ENCODE measurements at regions not wholly inside any gene's neighbourhood (a gene's known extent, or its start where the extent isn't known, plus 50 kb on each side); places are given as distances from the start of the nearest gene placed in this dataset.

GRCh38 chr2:16327326-16327725 is 338.3 kb downstream of the CYRIA start:
- DNase-seq = no peak

- DNase-seq = no peak
These were observed 338.8 kb downstream of the CYRIA start for GRCh38 chr2:16326711-16327300.

DNA sequence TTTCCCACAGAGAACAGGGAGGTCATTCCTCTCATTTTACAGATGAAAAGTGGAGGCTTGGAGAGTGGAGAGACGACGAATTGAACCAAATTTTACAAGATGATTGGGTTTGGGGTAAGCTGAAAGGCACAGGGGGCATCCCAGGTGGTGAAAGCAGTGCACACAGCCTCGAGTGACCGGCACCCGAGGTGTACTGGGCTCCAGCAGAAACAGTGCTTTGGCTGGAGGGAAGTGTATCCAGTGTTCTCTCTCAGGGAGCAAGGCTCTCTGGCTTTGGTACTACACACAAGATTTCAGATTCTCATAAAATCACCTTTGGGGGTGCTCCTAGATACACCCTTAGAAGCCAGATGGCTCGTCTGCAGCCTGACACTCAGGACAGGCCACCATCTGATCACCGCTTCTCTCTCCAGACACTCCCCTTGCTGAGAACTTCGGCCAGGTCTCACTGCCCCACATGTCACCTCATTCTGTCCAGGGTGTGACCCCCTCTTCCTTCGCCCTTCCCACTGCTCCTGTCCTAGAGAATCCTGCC is 339.6 kb downstream of the CYRIA start:
- no peak for DNase-seq

- DNase-seq = no peak
These were observed 340.3 kb downstream of the CYRIA start for GRCh38 chr2:16325016-16325975.

DNA sequence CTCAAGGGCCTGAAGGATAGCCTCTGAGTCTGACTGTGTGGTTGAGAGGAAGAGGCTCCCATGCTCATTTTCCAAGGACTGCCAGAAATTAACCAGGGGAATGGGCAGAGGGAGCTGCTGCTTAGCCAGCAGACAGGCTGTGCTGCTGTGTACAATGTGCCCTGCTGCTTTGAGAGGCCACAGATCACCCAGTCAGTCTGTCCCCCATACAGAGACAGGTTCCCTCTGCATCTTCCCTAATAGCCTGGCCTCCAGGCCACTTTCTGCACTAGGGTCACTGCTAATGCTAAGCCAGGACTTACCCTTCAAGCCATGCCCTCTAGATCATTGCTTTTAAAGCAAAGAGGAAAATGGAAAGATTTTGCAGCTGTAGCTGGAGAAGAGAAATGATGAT is 341.1 kb downstream of the CYRIA start:
- no peak for DNase-seq

DNA sequence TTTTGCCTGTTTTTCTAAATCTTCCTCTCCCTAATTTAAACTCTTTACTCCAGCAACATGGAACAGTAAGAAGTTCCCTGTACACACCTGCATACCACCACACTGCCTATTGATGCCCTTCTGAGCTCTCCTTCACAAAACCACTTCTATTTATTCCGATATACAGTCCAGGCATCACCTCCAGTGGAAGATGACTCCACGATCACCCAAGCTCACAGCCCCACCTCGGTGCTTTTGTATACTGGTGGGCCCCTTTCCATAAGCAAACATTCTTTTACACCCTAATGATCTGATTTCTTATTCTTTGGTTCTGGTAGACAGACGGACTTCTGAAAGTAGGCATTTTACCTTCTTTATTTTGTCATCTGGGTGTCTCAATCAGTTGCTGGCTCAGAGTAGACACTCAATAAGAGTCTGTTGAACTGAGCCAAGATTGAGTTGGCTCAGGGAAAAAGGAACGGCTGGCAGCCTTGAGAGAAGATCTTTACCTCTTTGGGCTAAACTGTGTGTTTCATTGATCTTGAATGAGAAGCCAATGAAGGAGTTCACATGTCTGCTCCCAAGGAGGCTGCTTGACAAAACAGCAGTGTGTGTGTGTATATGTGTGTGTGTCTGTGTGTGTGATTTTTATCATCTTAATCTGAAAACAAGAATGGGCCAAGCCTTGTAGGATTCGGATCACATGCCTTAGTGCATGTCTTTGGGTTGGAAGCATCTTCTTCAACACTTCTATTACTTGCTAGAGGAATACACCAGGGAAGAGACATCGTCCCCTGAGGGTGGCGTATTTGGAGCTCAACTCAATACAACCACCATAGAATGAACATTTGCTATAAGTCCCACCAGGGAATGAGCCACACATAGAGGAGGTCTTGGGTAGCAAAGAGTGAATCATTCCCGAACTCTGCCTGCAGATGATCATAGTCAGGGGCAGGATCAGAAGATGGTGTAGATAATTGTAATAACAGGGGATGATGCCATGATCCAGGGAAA is 341.8 kb downstream of the CYRIA start:
- no peak for DNase-seq

DNA sequence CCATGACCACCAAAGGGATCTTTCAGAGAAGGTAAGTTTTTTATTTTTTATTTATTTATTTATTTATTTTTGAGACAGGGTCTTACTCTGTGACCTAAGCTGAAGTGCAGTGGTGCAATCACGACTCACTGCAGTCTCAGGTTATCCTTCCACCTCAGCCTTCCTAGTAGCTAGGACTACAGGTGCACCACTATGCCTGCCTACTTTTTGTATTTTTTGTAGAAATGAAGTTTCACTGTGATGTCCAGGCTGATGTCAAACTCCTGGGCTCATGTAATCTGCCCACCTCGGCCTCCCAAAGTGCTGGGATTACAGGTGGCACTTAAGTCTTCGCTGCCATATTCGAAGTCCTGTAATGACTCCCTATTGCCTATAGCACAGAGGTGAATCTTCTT is 342.5 kb downstream of the CYRIA start:
- no peak for DNase-seq

GRCh38 chr2:16322308-16323125 is 343.1 kb downstream of the CYRIA start:
- DNase-seq = no peak

- DNase-seq = no peak
These were observed 343.8 kb downstream of the CYRIA start for GRCh38 chr2:16321872-16322271.

- DNase-seq = no peak
These were observed 344.4 kb downstream of the CYRIA start for GRCh38 chr2:16321256-16321655.

GRCh38 chr2:16320716-16321115 is 344.9 kb downstream of the CYRIA start:
- DNase-seq = no peak

GRCh38 chr2:16319551-16320121 is 346.0 kb downstream of the CYRIA start:
- no peak for DNase-seq

- DNase-seq = no peak
These were observed 347.0 kb downstream of the CYRIA start for GRCh38 chr2:16318474-16319195.

GRCh38 chr2:16318051-16318450 is 347.6 kb downstream of the CYRIA start:
- no peak for DNase-seq

DNA sequence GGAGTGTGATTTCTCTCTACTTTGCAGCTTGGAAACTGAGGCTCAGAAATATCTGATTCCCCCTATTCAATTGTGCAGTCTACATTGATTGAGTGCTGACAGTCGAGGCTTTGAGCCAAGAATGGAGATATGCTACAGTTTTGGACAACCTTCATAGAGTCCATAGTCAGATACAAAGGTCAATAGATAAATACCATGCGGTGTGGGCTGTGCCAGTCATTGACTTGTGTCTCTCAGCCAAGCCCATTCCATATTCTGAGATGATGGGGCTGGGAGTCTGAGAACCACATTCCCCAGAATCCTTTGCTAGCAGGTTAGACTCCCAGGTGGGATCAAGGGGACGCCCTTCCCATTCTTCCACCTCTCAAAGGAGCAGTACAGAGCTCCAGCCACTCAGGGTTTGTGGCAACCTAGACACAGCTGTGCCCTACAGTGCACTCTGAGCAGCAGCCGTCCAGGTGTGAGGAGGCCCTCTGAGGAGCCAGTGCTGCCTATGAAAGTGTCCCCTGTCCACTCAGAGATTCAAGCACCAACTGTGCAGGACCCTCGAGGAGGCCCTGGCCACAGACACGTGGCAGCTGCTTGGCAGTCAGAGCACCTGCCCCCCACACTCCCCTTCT is 348.3 kb downstream of the CYRIA start:
- DNase-seq = no peak

GRCh38 chr2:16316456-16317210 is 349.0 kb downstream of the CYRIA start:
- no peak for DNase-seq

DNA sequence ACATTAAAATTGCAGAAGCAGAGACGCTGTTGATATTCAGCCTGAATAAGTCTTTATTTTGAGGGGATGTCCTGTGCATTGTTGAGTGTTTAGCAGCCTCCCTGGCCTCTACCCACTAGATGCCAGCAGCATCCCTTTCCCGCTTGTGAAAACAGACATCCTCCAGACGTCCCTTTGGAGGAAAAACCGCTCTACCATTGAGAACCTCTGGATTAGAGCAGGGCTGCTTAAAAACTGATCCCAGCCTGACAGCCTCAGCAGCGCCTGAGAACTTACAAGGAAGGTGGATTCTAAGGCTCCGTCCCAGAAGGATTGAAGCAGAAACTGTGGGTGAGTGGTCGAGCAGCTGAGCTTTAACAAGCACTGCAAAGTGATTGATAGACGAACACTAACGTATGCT is 349.7 kb downstream of the CYRIA start:
- no peak for DNase-seq

GRCh38 chr2:16315458-16315835 is 350.2 kb downstream of the CYRIA start:
- DNase-seq = no peak

GRCh38 chr2:16314691-16315457 is 350.8 kb downstream of the CYRIA start:
- DNase-seq = no peak

Measured in NCI-H2171 (cell line).